Mucosa of descending colon (tissue), 3 donors: ENCODE measurements at regions not wholly inside any gene's neighbourhood (a gene's known extent, or its start where the extent isn't known, plus 50 kb on each side); places are given as distances from the start of the nearest gene placed in this dataset.
A peak's percentile ranks its signal among the peaks of the same experiment; 100 is the strongest.

Experiments
- ATAC-seq: fragments of 200-7000 bp; cut with Tn5 transposase; one replicate; pipeline ENCODE4 v1.9.1; 2020; ENCODE audit warnings: mild to moderate bottlenecking, moderate library complexity
- DNase-seq, 3 donors: peaks; one replicate each; pipeline ENCODE4 v3.0.0-alpha.2; 2020
- H3K36me3 ChIP-seq: fragments of 200-600 bp; one replicate; pipeline ENCODE4 v1.8.0; 2021; ENCODE audit warnings: low read depth, mild to moderate bottlenecking
- H3K4me1 ChIP-seq: fragments of 200-600 bp; one replicate; pipeline ENCODE4 v1.8.0; 2021; ENCODE audit warnings: low read depth, mild to moderate bottlenecking
- H3K4me3 ChIP-seq: fragments of 200-600 bp; one replicate; pipeline ENCODE4 v1.8.0; 2021; ENCODE audit warnings: mild to moderate bottlenecking
- H3K9me3 ChIP-seq: fragments of 200-600 bp; one replicate; pipeline ENCODE4 v1.8.0; 2021; ENCODE audit warnings: mild to moderate bottlenecking
- intact Hi-C, 2 donors: fragments of 100-400 bp; cut with DNase I in 1 of 2; cut with micrococcal nuclease in 1 of 2; formaldehyde crosslinking; loops; one replicate each; pipeline versions ENCODE4 v1.11.0 to v1.11.1; 2022; cut with DNase I, micrococcal nuclease
- TF ChIP-seq, protein P1 (sequence below): fragments of 200-600 bp; IDR thresholded peaks from one replicate; pipeline ENCODE4 v1.8.0; 2022; ENCODE audit warnings: antibody characterized with exemption, mild to moderate bottlenecking
- donor health status: DM: no; HTN: no; CAD: no; lungs with moderate emphysema.
- donor health status: DM: no; HTN: no; CAD: no.
- donor health status: DM: no; HTN: yes; CAD: no.

DNA sequence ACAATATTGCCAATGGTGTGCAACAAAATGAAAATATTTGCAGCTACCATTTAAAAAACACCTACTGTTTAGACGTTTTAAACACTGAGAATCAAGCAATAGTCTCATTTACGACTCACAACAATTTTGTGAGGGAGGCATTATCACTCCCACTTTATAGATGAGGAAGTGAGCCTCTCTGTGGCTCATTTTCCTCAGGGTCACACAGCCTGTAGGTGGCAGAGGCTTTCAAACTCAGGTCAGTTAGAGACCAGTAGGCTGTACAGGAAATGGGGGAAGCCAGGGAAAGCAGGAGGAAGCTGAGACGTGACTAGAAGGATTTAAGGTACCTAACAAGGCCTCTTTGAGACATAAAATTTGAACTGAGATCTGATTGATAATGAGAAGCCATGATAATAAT lies 95.0 kb upstream of the ZNF521 start:
- no peak for DNase-seq
- Histone ChIP-seq H3K4me1 (no peaks in the 10 kb centered on the region), H3K36me3 (no peaks in the 10 kb centered on the region), H3K9me3 (no peaks in the 10 kb centered on the region), H3K4me3 (no peak overlapping the region)
- ATAC-seq, result no peak
- intact Hi-C loops, result no loop called here
- TF ChIP-seq, protein P1, sequence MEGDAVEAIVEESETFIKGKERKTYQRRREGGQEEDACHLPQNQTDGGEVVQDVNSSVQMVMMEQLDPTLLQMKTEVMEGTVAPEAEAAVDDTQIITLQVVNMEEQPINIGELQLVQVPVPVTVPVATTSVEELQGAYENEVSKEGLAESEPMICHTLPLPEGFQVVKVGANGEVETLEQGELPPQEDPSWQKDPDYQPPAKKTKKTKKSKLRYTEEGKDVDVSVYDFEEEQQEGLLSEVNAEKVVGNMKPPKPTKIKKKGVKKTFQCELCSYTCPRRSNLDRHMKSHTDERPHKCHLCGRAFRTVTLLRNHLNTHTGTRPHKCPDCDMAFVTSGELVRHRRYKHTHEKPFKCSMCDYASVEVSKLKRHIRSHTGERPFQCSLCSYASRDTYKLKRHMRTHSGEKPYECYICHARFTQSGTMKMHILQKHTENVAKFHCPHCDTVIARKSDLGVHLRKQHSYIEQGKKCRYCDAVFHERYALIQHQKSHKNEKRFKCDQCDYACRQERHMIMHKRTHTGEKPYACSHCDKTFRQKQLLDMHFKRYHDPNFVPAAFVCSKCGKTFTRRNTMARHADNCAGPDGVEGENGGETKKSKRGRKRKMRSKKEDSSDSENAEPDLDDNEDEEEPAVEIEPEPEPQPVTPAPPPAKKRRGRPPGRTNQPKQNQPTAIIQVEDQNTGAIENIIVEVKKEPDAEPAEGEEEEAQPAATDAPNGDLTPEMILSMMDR, result no peak

DNA sequence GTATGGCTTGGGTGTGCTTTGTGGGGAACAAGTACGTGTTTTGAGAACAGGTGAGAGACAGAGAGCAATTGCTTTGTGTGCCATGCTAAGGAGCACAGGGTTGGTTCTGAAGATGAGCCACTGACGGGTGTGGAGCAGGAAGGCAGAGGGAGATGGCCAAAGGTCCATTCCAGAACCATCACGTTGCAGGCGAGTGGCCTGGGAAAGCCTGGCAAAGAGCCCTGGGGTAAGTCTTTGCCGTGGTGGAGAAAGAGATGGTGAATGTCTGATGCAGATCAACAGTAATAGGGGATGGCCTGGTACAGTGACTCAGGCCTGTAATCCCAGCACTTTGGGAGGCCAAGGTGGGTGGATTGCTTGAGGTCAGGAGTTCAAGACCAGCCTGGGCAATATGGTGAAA lies 93.5 kb upstream of the ZNF521 start:
- intact Hi-C loops, result no loop called here
- no peak overlapping the region for H3K4me3 ChIP-seq
- no peak for DNase-seq
- H3K9me3 ChIP-seq, result no peaks in the 10 kb centered on the region
- H3K36me3 ChIP-seq, result no peaks in the 10 kb centered on the region
- no peak for ATAC-seq
- TF ChIP-seq, protein P1, result no peak
- no peaks in the 10 kb centered on the region for H3K4me1 ChIP-seq

DNA sequence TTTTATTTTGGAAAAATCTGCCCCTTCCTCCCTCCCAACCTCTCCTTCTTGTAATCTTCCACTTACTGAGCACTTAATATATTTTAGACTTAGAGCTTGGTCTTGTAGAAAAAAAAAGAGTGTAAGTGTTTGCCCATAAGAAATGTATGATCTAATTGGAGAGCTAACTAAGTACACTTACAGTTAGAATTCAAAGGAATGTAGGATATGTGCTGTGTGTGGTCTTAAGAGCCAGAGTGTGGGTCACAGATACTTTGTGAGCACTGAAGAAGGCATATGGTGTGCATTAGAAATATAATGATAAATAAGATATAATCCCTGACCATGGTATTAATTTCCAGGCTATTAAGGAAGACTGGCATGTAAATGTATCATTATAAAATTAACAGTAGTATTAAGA lies 91.8 kb upstream of the ZNF521 start:
- TF ChIP-seq, protein P1, result no peak
- no peaks in the 10 kb centered on the region for H3K4me1 ChIP-seq
- no peak for ATAC-seq
- no peaks in the 10 kb centered on the region for H3K9me3 ChIP-seq
- DNase-seq, result no peak
- H3K36me3 ChIP-seq, result no peaks in the 10 kb centered on the region
- H3K4me3 ChIP-seq, result no peak overlapping the region
- intact Hi-C loops, result no loop called here

DNA sequence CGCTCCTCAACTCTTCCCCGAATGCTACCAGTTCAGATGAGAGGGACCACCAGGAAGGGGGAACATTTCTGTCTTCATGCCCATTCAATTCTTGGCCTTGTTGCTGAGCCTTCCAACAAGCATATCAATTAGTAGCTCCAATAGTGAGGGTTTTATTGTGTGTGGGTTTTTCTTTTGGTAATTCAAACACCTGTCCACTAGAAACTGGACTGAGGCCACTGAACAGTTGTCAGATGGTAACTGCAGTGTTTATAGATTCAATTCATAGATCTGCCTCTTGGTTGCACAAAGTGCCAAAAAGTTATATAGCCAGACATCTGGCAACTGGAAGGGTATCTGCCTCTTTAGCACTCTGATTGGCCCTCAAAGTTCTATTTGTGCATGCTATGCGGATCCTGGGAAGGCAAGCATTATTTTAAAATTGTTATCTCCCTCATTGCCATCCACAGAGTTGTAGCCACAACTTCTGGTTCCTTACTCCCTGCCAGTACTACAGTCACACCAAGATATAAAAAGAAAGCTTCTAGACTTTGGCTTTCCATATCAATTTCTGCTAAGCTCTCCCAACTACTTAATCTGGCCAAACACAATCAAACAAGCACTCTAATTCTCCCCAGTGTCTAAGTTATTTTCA lies 83.3 kb upstream of the ZNF521 start:
- Histone ChIP-seq H3K36me3 (no peaks in the 10 kb centered on the region), H3K4me3 (no peak overlapping the region), H3K9me3 (no peaks in the 10 kb centered on the region), H3K4me1 (no peaks in the 10 kb centered on the region)
- DNase-seq, result peak in 1 of 3 donors; percentile 2
- TF ChIP-seq, protein P1, result no peak
- ATAC-seq, result no peak
- intact Hi-C loops, result no loop called here

DNA sequence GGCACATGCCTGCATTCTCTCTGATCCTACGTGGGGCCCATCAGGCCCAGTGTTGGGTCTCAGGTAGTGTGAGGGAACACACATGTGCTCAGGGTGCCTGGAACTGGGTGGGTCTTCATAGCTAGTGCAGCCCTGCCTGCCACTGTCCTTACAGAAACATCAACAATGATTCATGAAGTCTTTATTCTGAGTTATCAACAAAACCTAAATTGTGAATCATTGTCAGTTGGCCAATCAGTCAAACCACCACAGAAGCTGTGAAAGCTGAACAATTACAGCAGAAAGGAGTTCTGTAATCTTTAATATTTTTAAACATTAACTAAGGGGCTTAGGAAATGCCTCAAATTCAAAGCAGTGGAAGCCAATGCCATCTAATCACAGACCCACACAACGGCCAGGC lies 82.8 kb upstream of the ZNF521 start:
- intact Hi-C loops, result no loop called here
- DNase-seq (no peak), ATAC-seq (no peak)
- H3K4me3 ChIP-seq, result no peak overlapping the region
- TF ChIP-seq, protein P1, result no peak
- H3K9me3 ChIP-seq, result no peaks in the 10 kb centered on the region
- no peaks in the 10 kb centered on the region for H3K4me1 ChIP-seq
- no peaks in the 10 kb centered on the region for H3K36me3 ChIP-seq

DNA sequence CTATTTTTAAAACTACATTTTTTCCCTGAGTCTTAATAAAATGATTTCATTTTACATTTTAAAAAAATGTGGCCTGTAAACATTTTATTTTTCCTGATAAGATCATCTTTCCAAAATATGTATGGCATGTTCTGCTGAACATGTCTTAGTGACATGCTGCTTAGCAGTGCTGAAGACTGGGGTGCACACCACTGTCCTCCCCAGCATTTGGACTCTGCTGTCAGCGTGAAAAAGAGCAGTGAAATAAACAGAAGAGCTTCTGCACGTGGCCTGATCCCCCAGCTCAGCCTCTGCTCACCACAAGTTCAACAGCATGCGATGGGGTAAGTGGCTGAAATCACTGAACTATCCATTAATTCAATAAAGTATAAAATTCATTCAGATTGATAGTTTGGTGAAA lies 81.6 kb upstream of the ZNF521 start:
- H3K4me3 ChIP-seq, result no peak overlapping the region
- no peaks in the 10 kb centered on the region for H3K36me3 ChIP-seq
- H3K9me3 ChIP-seq, result no peaks in the 10 kb centered on the region
- no peak for ATAC-seq
- no peaks in the 10 kb centered on the region for H3K4me1 ChIP-seq
- DNase-seq, result no peak
- intact Hi-C loops, result no loop called here
- TF ChIP-seq, protein P1, result no peak
